ENCODE measurements at regions not wholly inside any gene's neighbourhood (a gene's known extent, or its start where the extent isn't known, plus 50 kb on each side); places are given as distances from the start of the nearest gene placed in this dataset.

- TF ChIP-seq CHD7 (IDR thresholded peaks at IDR 0.05; ENCODE audit: insufficient replicate concordance, low read length) = no peak
- TF ChIP-seq GABPA (IDR thresholded peaks at IDR 0.05; ENCODE audit: borderline replicate concordance, insufficient read depth, low read length) = no peak
- TF ChIP-seq ASH2L (IDR thresholded peaks at IDR 0.05; ENCODE audit: low read length) = no peak
- no peak for TF ChIP-seq RBBP5 (IDR thresholded peaks at IDR 0.05; ENCODE audit: borderline replicate concordance, low read depth, low read length)
- TF ChIP-seq TBP (IDR thresholded peaks at IDR 0.05; ENCODE audit: low read depth, low read length) = no peak
- no peak for TF ChIP-seq HDAC2 (IDR thresholded peaks at IDR 0.05; ENCODE audit: borderline replicate concordance in 1 of 2, low read depth in 2 of 2, low read length in 2 of 2)
- TF ChIP-seq NRF1 (IDR thresholded peaks at IDR 0.05; ENCODE audit: low read depth, low read length) = no peak
- no peak for TF ChIP-seq BCL11A (IDR thresholded peaks at IDR 0.05; ENCODE audit: low read depth in 2 of 2, low read length in 2 of 2)
These were observed 594.4 kb upstream of the UBE2E2 start (continued) for GRCh38 chr3:22608721-22609120.

All from H1 (cell line).